Fibroblast of skin of back (primary cell): ENCODE measurements at regions not wholly inside any gene's neighbourhood (a gene's known extent, or its start where the extent isn't known, plus 50 kb on each side); places are given as distances from the start of the nearest gene placed in this dataset.

Experiments
- DNase-seq: peaks from one replicate; pipeline ENCODE4 v3.0.0-alpha.2; 2013

- DNase-seq, result no peak
Measured at GRCh38 chr5:54672871-54673270, 155.3 kb downstream of the SNX18 start.

GRCh38 chr5:54671681-54672080 lies 154.1 kb downstream of the SNX18 start:
- DNase-seq, result peak; percentile 54

- DNase-seq, result no peak
Measured at GRCh38 chr5:54671111-54671531, 153.6 kb downstream of the SNX18 start.

GRCh38 chr5:54670281-54670680 lies 152.7 kb downstream of the SNX18 start:
- DNase-seq, result no peak

- DNase-seq, result peak; percentile 26
Measured at GRCh38 chr5:54669845-54670244, 152.3 kb downstream of the SNX18 start.

- peak; percentile 56 for DNase-seq
Measured at GRCh38 chr5:54669285-54669684, 151.7 kb downstream of the SNX18 start.

GRCh38 chr5:54668096-54668495 lies 150.5 kb downstream of the SNX18 start:
- DNase-seq, result no peak

- peak; percentile 40 for DNase-seq
Measured at GRCh38 chr5:54667136-54667535, 149.6 kb downstream of the SNX18 start.

- DNase-seq, result peak; percentile 96
Measured at GRCh38 chr5:54663866-54664265, 146.3 kb downstream of the SNX18 start.

GRCh38 chr5:54661111-54661510 lies 143.6 kb downstream of the SNX18 start:
- no peak for DNase-seq

GRCh38 chr5:54659700-54660131 lies 142.2 kb downstream of the SNX18 start:
- no peak for DNase-seq

- peak; percentile 92 for DNase-seq
Measured at GRCh38 chr5:54658010-54658409, 140.5 kb downstream of the SNX18 start.

GRCh38 chr5:54656261-54656728 lies 138.7 kb downstream of the SNX18 start:
- DNase-seq, result no peak

GRCh38 chr5:54655761-54656160 lies 138.2 kb downstream of the SNX18 start:
- DNase-seq, result no peak

- DNase-seq, result no peak
Measured at GRCh38 chr5:54655266-54655665, 137.7 kb downstream of the SNX18 start.

GRCh38 chr5:54653956-54654614 lies 136.5 kb downstream of the SNX18 start:
- no peak for DNase-seq

- peak; percentile 13 for DNase-seq
Measured at GRCh38 chr5:54651482-54652076, 134.0 kb downstream of the SNX18 start.

- DNase-seq, result no peak
Measured at GRCh38 chr5:54649041-54649504, 131.5 kb downstream of the SNX18 start.

- peak; percentile 91 for DNase-seq
Measured at GRCh38 chr5:54646356-54647101, 129.0 kb downstream of the SNX18 start.

- peak; percentile 17 for DNase-seq
Measured at GRCh38 chr5:54645882-54646355, 128.4 kb downstream of the SNX18 start.

- DNase-seq, result peak; percentile 69
Measured at GRCh38 chr5:54644226-54644625, 126.7 kb downstream of the SNX18 start.

- DNase-seq, result peak; percentile 61
Measured at GRCh38 chr5:54643685-54644106, 126.1 kb downstream of the SNX18 start.

GRCh38 chr5:54639621-54640020 lies 122.1 kb downstream of the SNX18 start:
- no peak for DNase-seq
